CD14-positive monocyte (primary cell): ENCODE measurements at regions not wholly inside any gene's neighbourhood (a gene's known extent, or its start where the extent isn't known, plus 50 kb on each side); places are given as distances from the start of the nearest gene placed in this dataset.

Source experiments
- DNase-seq, 3 donors: peaks; one replicate each; pipeline ENCODE4 v3.0.0-alpha.2; 2011 to 2022
- H2AFZ ChIP-seq: 2 replicates; pipeline ENCODE4 v1.6.0; 2012; ENCODE audit warnings: mild to moderate bottlenecking, low read depth, low read length, inconsistent platforms; ENCODE audit not compliant: insufficient read depth, poor library complexity, severe bottlenecking
- H3K27ac ChIP-seq, 2 donors: 1 replicate in 1 of 2; 2 replicates in 1 of 2; pipeline ENCODE4 v1.5.1; 2012 to 2013; ENCODE audit warnings: low read length in 2 of 2, control low read depth in 1 of 2, inconsistent platforms in 1 of 2, low read depth in 1 of 2, mild to moderate bottlenecking in 1 of 2
- H3K27me3 ChIP-seq, 2 donors: one replicate each; pipeline versions ENCODE4 v1.6.0 to v1.6.1; 2011 to 2013; ENCODE audit warnings: low read length in 2 of 2; ENCODE audit not compliant: control insufficient read depth in 2 of 2, insufficient read depth in 2 of 2
- H3K36me3 ChIP-seq, 2 donors: replicated peaks in 1 of 2; 1 replicate in 1 of 2; 2 replicates in 1 of 2; pipeline versions ENCODE4 v1.5.1 to v1.6.1; 2012 to 2013; ENCODE audit warnings: low read length in 2 of 2, control low read depth in 1 of 2, inconsistent platforms in 1 of 2, mild to moderate bottlenecking in 1 of 2; ENCODE audit not compliant: insufficient read depth in 2 of 2, control insufficient read depth in 1 of 2
- H3K4me1 ChIP-seq, 2 donors: 1 replicate in 1 of 2; 2 replicates in 1 of 2; pipeline versions ENCODE4 v1.5.1 to v1.6.1; 2012 to 2013; ENCODE audit warnings: low read length in 2 of 2, control low read depth in 1 of 2, inconsistent platforms in 1 of 2, mild to moderate bottlenecking in 1 of 2, moderate library complexity in 1 of 2; ENCODE audit not compliant: insufficient read depth in 2 of 2, control insufficient read depth in 1 of 2
- H3K4me2 ChIP-seq: replicated peaks from 2 replicates; pipeline ENCODE3; 2012; ENCODE audit warnings: low read length, moderate library complexity, mild to moderate bottlenecking; ENCODE audit not compliant: poor library complexity, severe bottlenecking; ENCODE audit errors: extremely low read depth
- H3K4me3 ChIP-seq, 3 experiments: fragments of 200-600 bp in 1 of 3; sonication (generic) in 1 of 3; replicated peaks in 1 of 3; 1 replicate in 2 of 3; 2 replicates in 1 of 3; pipeline ENCODE4 v1.5.1; 2011 to 2013; ENCODE audit warnings: low read length in 3 of 3, mild to moderate bottlenecking in 3 of 3, control low read depth in 2 of 3, low read depth in 2 of 3, inconsistent platforms in 1 of 3, moderate library complexity in 1 of 3
- H3K79me2 ChIP-seq: 2 replicates; pipeline ENCODE4 v1.6.0; 2012; ENCODE audit warnings: mild to moderate bottlenecking, control low read depth, inconsistent platforms, low read length, moderate library complexity; ENCODE audit not compliant: insufficient read depth
- H3K9ac ChIP-seq: 2 replicates; pipeline ENCODE4 v1.6.0; 2017; ENCODE audit warnings: low read length, mild to moderate bottlenecking; ENCODE audit not compliant: insufficient read depth, poor library complexity, severe bottlenecking
- H3K9me3 ChIP-seq, 2 donors: replicated peaks in 1 of 2; 1 replicate in 1 of 2; 2 replicates in 1 of 2; pipeline versions ENCODE4 v1.5.1 to v1.6.1; 2012 to 2013; ENCODE audit warnings: low read length in 2 of 2, control low read depth in 1 of 2; ENCODE audit not compliant: control insufficient read depth in 1 of 2, insufficient read depth in 1 of 2
- H4K20me1 ChIP-seq: 2 replicates; pipeline ENCODE4 v1.6.0; 2012; ENCODE audit warnings: mild to moderate bottlenecking, low read length, control low read depth, moderate library complexity; ENCODE audit not compliant: insufficient read depth
- H3K27ac Mint-ChIP-seq, 7 donors: one replicate each; pipeline ENCODE4 v1.8.0; 2020; ENCODE audit warnings: mild to moderate bottlenecking in 7 of 7, mixed read lengths in 7 of 7, moderate library complexity in 6 of 7, inconsistent platforms in 2 of 7
- H3K27me3 Mint-ChIP-seq, 3 donors: one replicate each; pipeline ENCODE4 v1.8.0; 2021 to 2022; ENCODE audit warnings: low read depth in 3 of 3, mild to moderate bottlenecking in 3 of 3, mixed read lengths in 3 of 3, moderate library complexity in 3 of 3, inconsistent platforms in 1 of 3
- H3K36me3 Mint-ChIP-seq, 2 donors: one replicate each; pipeline ENCODE4 v1.8.0; 2020; ENCODE audit warnings: mixed read lengths in 2 of 2, inconsistent platforms in 1 of 2, mild to moderate bottlenecking in 1 of 2
- H3K4me1 Mint-ChIP-seq: one replicate; pipeline ENCODE4 v1.8.0; 2020; ENCODE audit warnings: mild to moderate bottlenecking, mixed read lengths
- H3K4me3 Mint-ChIP-seq, 2 donors: one replicate each; pipeline ENCODE4 v1.8.0; 2020; ENCODE audit warnings: mild to moderate bottlenecking in 2 of 2, mixed read lengths in 2 of 2, moderate library complexity in 1 of 2
- H3K9me3 Mint-ChIP-seq, 7 donors: one replicate each; pipeline ENCODE4 v1.8.0; 2020 to 2022; ENCODE audit warnings: mixed read lengths in 7 of 7, mild to moderate bottlenecking in 6 of 7, moderate library complexity in 6 of 7, inconsistent platforms in 2 of 7
- WGBS: methylation state at CpG from one replicate; pipeline ENCODE4 v1.1.5; 2013; ENCODE audit warnings: missing lambda C conversion rate; ENCODE audit not compliant: insufficient coverage; 5-methylcytosine and 5-hydroxymethylcytosine counted together
- intact Hi-C, 2 donors: fragments of 100-400 bp; cut with micrococcal nuclease; formaldehyde crosslinking; loops; one replicate each; pipeline versions ENCODE4 v1.15.0 to v1.15.1; 2023
- TF ChIP-seq, protein P1 (sequence below): fragments of 200-600 bp; IDR thresholded peaks from one replicate; pipeline ENCODE4 v1.8.0; 2022; ENCODE audit warnings: antibody characterized with exemption, mild to moderate bottlenecking

DNA sequence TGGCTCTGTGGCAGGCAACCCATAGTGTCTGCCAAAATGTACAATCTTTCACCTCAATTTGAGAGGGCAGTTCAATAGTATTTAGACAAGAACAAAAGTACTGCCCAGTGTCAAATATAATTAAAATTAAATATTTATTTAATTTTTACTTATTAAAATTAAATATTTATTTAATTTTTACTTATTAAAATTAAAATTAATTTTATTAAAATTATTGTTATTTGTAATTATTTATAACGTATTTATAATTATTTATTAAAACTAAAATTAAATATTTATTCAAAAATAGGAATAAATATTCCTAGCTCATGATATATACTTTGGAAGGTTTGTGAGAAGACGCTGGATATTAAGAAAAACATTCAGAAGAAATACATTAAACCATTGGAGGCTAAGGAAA is 93.7 kb upstream of the CAV2 start:
- no peaks in the 10 kb centered on the region for H3K36me3 ChIP-seq
- H3K27ac ChIP-seq: no peak overlapping the region
- no peak overlapping the region for H3K4me2 ChIP-seq
- no peak overlapping the region for H2AFZ ChIP-seq
- H4K20me1 ChIP-seq: no peaks in the 10 kb centered on the region
- Mint-ChIP-seq H3K36me3 (no peaks in the 10 kb centered on the region), H3K9me3 (peaks cover 0 to 5% (median 2%) of the 10 kb centered on the region in 7 donors), H3K4me1 (no peaks in the 10 kb centered on the region), H3K27me3 (peaks cover 2 to 3% (median 2%) of the 10 kb centered on the region in 3 donors), H3K4me3 (no peak overlapping the region), H3K27ac (no peak overlapping the region)
- no peak overlapping the region for H3K9ac ChIP-seq
- no peak for DNase-seq
- no CpG with 5 or more reads among the region's 2 CpGs for WGBS
- intact Hi-C loops: no loop called here
- no peak overlapping the region for H3K4me3 ChIP-seq
- no peaks in the 10 kb centered on the region for H3K9me3 ChIP-seq
- TF ChIP-seq, protein P1, sequence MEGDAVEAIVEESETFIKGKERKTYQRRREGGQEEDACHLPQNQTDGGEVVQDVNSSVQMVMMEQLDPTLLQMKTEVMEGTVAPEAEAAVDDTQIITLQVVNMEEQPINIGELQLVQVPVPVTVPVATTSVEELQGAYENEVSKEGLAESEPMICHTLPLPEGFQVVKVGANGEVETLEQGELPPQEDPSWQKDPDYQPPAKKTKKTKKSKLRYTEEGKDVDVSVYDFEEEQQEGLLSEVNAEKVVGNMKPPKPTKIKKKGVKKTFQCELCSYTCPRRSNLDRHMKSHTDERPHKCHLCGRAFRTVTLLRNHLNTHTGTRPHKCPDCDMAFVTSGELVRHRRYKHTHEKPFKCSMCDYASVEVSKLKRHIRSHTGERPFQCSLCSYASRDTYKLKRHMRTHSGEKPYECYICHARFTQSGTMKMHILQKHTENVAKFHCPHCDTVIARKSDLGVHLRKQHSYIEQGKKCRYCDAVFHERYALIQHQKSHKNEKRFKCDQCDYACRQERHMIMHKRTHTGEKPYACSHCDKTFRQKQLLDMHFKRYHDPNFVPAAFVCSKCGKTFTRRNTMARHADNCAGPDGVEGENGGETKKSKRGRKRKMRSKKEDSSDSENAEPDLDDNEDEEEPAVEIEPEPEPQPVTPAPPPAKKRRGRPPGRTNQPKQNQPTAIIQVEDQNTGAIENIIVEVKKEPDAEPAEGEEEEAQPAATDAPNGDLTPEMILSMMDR: no peak
- H3K4me1 ChIP-seq: no peaks in the 10 kb centered on the region
- no peaks in the 10 kb centered on the region for H3K79me2 ChIP-seq
- H3K27me3 ChIP-seq: no peaks in the 10 kb centered on the region

DNA sequence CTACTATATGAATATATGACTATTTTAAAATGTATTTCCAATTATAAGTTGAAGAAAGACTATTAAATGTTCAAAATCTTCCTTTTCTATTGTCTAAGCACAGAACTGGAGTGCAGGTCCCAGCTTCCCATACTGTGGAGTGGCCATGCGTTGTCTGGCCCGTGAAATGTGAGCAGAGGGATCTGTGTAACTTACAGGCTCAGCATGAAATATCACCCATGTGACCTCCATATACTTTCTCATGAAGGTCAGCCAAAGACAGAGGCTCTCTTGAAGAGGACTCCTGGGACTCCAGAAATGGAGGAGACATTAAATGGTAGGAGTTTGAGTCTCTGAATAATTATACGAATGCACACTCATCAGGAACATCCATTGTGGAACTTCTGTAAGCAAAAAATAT is 92.4 kb upstream of the CAV2 start:
- Histone ChIP-seq H3K9me3 (no peaks in the 10 kb centered on the region), H3K27me3 (no peaks in the 10 kb centered on the region), H4K20me1 (no peaks in the 10 kb centered on the region), H3K27ac (no peak overlapping the region), H3K9ac (no peak overlapping the region), H3K4me1 (no peaks in the 10 kb centered on the region), H3K79me2 (no peaks in the 10 kb centered on the region), H3K4me3 (no peak overlapping the region), H3K36me3 (no peaks in the 10 kb centered on the region), H3K4me2 (no peak overlapping the region), H2AFZ (no peak overlapping the region)
- no peak for DNase-seq
- WGBS: no CpG with 5 or more reads among the region's 3 CpGs
- Mint-ChIP-seq H3K27ac (no peak overlapping the region), H3K27me3 (peaks cover 2 to 3% (median 2%) of the 10 kb centered on the region in 3 donors), H3K9me3 (peaks cover 0 to 5% (median 4%) of the 10 kb centered on the region in 7 donors), H3K4me1 (no peaks in the 10 kb centered on the region), H3K4me3 (no peak overlapping the region), H3K36me3 (no peaks in the 10 kb centered on the region)
- TF ChIP-seq, protein P1: no peak
- intact Hi-C loops: no loop called here
